ENCODE measurements at regions not wholly inside any gene's neighbourhood (a gene's known extent, or its start where the extent isn't known, plus 50 kb on each side); places are given as distances from the start of the nearest gene placed in this dataset.

GRCh38 chr12:19965196-19966038, 402.9 kb upstream of the PDE3A start:
- DNase-seq, result no peak

DNA sequence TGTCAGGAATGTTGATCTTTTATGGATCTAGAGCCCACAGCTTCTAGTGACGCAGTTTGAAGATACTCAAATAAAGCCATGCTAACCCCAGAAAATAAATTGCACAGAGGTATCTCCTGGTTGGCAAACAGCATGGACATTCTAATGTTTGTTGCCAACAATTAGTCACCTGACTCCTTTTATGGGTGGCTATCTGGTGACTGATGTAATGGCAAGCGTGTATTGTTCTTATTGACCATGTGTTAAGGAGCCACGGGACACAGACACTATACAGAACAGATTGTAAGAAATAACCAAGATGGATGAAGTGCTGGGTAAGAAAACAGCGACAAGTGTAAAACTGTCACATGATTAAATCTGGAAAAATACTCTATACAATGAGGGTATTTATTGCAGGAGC, 401.3 kb upstream of the PDE3A start:
- DNase-seq, result no peak

GRCh38 chr12:19967431-19967830, 400.9 kb upstream of the PDE3A start:
- peak; percentile 48 for DNase-seq

- DNase-seq, result no peak
These were observed 398.2 kb upstream of the PDE3A start for GRCh38 chr12:19970116-19970515.

- no peak for DNase-seq
These were observed 397.5 kb upstream of the PDE3A start for GRCh38 chr12:19970821-19971220.

DNA sequence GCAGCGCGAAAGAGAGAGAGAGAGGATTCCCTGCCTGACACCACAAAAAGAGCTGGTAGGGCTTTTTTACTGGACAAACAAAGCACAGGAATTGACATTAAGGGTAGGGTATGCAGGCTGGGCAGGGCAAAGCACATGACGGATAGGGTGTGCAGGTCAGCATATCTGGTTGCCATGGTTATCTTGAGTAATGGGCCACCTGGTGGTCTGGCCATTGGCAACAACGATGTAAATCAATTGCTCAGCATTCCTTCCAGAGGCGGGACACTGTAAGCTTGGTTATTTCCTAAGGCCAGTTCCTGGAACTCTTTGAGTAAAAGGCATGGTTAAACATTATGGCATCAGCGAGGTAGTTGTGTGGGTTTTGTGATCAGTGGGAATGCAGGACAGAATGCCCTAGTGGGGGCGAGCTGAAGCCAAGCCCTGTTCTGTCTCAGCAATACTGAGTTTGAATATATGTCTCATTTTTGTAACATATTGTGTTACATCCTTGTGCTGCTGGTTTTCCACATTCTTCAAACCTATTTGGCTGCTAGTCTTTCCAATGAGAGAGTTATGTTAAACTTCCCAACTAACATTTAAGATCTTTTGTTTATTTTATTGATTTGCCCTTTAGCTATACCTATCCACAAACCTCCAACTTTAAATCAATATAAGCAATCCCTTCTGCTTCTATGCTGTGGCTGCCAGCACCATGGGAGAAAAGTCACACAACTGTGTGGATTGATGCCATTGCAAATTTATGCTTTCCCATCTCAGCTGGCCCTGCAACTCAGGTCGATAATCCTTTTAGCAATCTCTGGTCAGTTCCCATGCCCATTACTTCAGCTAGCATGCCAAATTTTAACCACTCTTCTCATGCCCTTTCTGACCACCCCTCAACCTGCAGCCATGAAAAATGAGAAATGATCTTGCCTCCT, 396.7 kb upstream of the PDE3A start:
- no peak for DNase-seq

GRCh38 chr12:19972325-19973288, 395.7 kb upstream of the PDE3A start:
- no peak for DNase-seq

GRCh38 chr12:19978193-19978592, 390.1 kb upstream of the PDE3A start:
- DNase-seq, result no peak

GRCh38 chr12:19979584-19979983, 388.8 kb upstream of the PDE3A start:
- no peak for DNase-seq

- DNase-seq, result no peak
These were observed 386.4 kb upstream of the PDE3A start for GRCh38 chr12:19981944-19982343.

GRCh38 chr12:19988001-19988400, 380.3 kb upstream of the PDE3A start:
- DNase-seq, result no peak

- no peak for DNase-seq
These were observed 379.9 kb upstream of the PDE3A start for GRCh38 chr12:19988459-19988873.

DNA sequence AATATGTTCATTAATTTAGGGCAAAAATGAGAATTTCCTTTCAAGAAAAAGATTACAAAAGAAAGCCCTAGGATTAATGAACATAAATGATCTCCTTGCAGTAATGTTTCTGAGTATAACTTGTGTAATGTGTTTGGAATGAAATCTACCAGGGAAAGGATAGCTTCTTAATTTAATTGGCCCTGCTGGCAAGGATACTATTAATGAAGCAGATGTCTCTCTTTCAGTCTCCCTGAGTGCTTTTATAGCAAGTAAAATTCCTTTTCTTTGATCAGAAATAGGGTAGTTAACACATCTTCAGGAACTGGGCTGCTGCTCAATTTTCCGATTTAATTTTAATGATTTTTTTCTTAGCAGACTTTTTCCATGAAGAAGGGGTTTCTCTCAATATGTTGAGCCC, 379.4 kb upstream of the PDE3A start:
- no peak for DNase-seq

- no peak for DNase-seq
These were observed 377.2 kb upstream of the PDE3A start for GRCh38 chr12:19991146-19991545.

- DNase-seq, result no peak
These were observed 376.0 kb upstream of the PDE3A start for GRCh38 chr12:19992311-19992710.

DNA sequence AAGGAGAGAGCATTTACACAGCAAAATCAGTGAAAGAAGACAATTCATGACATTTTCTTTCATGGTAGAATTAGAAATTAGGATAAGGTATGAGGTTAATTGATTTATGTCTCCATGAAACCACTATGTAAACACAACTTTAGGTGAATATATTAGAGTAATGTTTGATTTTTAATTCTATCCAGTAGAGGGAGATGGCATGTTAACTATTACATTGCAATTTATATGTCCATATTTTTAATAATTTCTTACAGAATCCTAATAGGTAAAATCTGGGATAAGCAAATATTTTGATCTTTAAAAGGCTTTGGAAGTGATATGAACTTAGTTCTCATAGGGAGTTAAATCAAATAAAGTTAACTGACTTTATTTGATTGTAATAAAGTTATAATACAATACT, 373.4 kb upstream of the PDE3A start:
- no peak for DNase-seq

DNA sequence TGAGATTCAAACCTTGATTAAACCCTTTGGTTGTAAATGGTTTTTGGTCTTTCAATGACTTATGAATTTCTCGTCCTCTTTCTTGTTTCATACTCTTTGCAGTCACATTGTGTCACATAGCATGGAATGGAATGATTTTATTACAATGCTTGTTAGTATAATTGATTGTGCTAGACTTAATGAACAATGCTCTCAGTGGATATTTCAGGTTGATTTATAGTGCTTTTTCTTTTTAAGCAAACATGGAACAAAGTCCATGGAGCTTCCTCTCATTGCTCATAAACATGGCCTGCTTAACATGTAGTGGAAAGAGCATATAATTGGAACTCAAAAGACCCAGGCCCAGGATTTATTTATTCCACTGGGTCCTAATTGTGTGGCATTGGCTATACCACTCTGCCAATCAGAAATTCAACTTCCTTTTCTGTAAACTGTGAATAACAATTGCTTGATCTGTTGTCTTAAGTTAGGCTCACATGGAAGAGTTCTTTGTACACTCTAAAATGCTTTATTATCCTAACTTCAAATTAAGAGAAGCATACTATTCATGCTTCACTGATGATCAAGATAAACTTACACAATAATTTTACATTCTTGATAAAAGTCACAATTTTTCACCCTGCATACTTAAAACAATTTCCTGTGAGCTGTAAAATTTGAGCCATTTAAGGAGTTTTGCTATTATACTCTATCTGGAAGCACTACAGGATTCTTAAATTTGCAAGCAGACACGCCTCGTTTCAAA, 370.5 kb upstream of the PDE3A start:
- no peak for DNase-seq

GRCh38 chr12:19998411-19998810, 369.9 kb upstream of the PDE3A start:
- DNase-seq, result no peak

- DNase-seq, result no peak
These were observed 369.2 kb upstream of the PDE3A start for GRCh38 chr12:19998961-19999804.

DNA sequence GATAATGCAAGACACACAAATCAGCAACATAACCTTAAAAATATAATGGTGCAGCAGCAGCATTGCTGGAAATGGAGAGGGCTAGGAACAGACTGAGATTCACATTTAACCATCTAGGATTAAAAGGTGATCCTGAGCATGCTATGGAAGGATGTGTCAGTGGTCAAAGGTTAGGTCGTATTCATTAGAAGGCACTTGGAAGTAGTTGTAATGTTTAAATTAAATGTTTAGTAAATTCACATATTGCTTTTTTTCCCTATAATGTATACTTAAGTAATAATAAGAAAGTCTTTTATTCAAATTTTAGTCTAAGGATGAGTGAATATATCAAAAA, 368.6 kb upstream of the PDE3A start:
- DNase-seq, result no peak

- no peak for DNase-seq
These were observed 368.0 kb upstream of the PDE3A start for GRCh38 chr12:20000229-20000849.

Data from NCI-H510A (cell line).